Parathyroid adenoma (tissue), 2 donors: ENCODE measurements at regions not wholly inside any gene's neighbourhood (a gene's known extent, or its start where the extent isn't known, plus 50 kb on each side); places are given as distances from the start of the nearest gene placed in this dataset.

Experiments
- H2AFZ ChIP-seq: fragments of 300-600 bp; sonication (generic); one replicate; pipeline ENCODE4 v1.7.0; 2017; ENCODE audit warnings: antibody characterized with exemption, mild to moderate bottlenecking
- H3K27ac ChIP-seq: fragments of 300-600 bp; sonication (generic); one replicate; pipeline ENCODE4 v1.7.0; 2017
- H3K27me3 ChIP-seq: fragments of 300-600 bp; sonication (generic); one replicate; pipeline ENCODE4 v1.7.0; 2017; ENCODE audit warnings: low read length; ENCODE audit not compliant: control insufficient read depth, insufficient read depth
- H3K36me3 ChIP-seq: fragments of 300-600 bp; sonication (generic); one replicate; pipeline ENCODE4 v1.7.0; 2017; ENCODE audit warnings: low read length; ENCODE audit not compliant: control insufficient read depth, insufficient read depth
- H3K4me1 ChIP-seq: fragments of 300-600 bp; sonication (generic); one replicate; pipeline ENCODE4 v1.7.0; 2017; ENCODE audit warnings: control low read depth
- H3K4me2 ChIP-seq: fragments of 300-600 bp; sonication (generic); one replicate; pipeline ENCODE4 v1.7.0; 2017; ENCODE audit warnings: low read length
- H3K4me3 ChIP-seq: fragments of 300-600 bp; sonication (generic); one replicate; pipeline ENCODE4 v1.7.0; 2017; ENCODE audit warnings: low read depth, low read length
- H3K79me2 ChIP-seq: fragments of 300-600 bp; sonication (generic); one replicate; pipeline ENCODE4 v1.7.0; 2017; ENCODE audit warnings: control low read depth
- H3K9ac ChIP-seq: fragments of 300-600 bp; sonication (generic); one replicate; pipeline ENCODE4 v1.7.0; 2017; ENCODE audit warnings: mild to moderate bottlenecking
- H3K9me3 ChIP-seq: fragments of 300-600 bp; sonication (generic); one replicate; pipeline ENCODE4 v1.7.0; 2017; ENCODE audit warnings: low read length; ENCODE audit not compliant: control insufficient read depth
- TF ChIP-seq, protein P1 (sequence below): fragments of 300-600 bp; sonication (generic); IDR thresholded peaks from one replicate; pipeline ENCODE4 v1.7.0; 2017; ENCODE audit warnings: antibody characterized with exemption, mild to moderate bottlenecking
- donor health status: primary hyperparathyroidism.

GRCh38 chr20:55928266-55928665 is 77.1 kb downstream of the CBLN4 start:
- Histone ChIP-seq H3K36me3 (no peaks in the 10 kb centered on the region), H3K79me2 (no peaks in the 10 kb centered on the region), H3K27me3 (peaks cover 3% of the 10 kb centered on the region), H3K4me2 (no peak overlapping the region), H2AFZ (no peak overlapping the region), H3K9ac (no peak overlapping the region), H3K27ac (no peak overlapping the region), H3K4me3 (no peak overlapping the region), H3K9me3 (no peaks in the 10 kb centered on the region), H3K4me1 (no peaks in the 10 kb centered on the region)
- TF ChIP-seq, protein P1, sequence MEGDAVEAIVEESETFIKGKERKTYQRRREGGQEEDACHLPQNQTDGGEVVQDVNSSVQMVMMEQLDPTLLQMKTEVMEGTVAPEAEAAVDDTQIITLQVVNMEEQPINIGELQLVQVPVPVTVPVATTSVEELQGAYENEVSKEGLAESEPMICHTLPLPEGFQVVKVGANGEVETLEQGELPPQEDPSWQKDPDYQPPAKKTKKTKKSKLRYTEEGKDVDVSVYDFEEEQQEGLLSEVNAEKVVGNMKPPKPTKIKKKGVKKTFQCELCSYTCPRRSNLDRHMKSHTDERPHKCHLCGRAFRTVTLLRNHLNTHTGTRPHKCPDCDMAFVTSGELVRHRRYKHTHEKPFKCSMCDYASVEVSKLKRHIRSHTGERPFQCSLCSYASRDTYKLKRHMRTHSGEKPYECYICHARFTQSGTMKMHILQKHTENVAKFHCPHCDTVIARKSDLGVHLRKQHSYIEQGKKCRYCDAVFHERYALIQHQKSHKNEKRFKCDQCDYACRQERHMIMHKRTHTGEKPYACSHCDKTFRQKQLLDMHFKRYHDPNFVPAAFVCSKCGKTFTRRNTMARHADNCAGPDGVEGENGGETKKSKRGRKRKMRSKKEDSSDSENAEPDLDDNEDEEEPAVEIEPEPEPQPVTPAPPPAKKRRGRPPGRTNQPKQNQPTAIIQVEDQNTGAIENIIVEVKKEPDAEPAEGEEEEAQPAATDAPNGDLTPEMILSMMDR = no peak

- H3K27ac ChIP-seq = no peak overlapping the region
- H3K4me3 ChIP-seq = no peak overlapping the region
Observed at GRCh38 chr20:55919956-55920355, 85.4 kb downstream of the CBLN4 start.

DNA sequence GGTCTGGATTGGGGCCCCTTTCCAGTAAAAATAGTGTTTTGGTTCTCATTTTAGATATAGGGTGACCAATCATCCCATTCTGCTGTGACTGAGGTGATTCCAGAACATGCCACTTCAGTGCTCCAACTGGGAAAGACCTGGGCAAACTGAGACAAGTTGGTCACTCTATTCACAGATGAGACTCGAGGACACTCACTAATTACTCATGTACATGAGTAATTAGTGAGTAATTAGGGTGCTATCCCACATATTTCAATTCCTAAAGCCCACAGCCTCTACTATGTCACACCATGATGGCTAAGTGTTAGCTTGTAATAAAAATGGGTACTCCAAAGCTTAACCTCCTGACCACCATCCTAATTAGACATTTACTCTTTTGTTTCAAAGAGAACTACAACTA is 86.0 kb downstream of the CBLN4 start:
- H3K79me2 ChIP-seq = no peaks in the 10 kb centered on the region
- TF ChIP-seq, protein P1 = no peak
- no peak overlapping the region for H3K9ac ChIP-seq
- no peaks in the 10 kb centered on the region for H3K9me3 ChIP-seq
- no peaks in the 10 kb centered on the region for H3K36me3 ChIP-seq
- no peak overlapping the region for H2AFZ ChIP-seq
- H3K27me3 ChIP-seq = no peaks in the 10 kb centered on the region
- no peak overlapping the region for H3K4me2 ChIP-seq
- no peak overlapping the region for H3K27ac ChIP-seq
- H3K4me3 ChIP-seq = no peak overlapping the region
- H3K4me1 ChIP-seq = no peaks in the 10 kb centered on the region

More at GRCh38 chr20:55919956-55920355, 85.4 kb downstream of the CBLN4 start:
- Histone ChIP-seq H2AFZ (no peak overlapping the region), H3K79me2 (no peaks in the 10 kb centered on the region), H3K9me3 (no peaks in the 10 kb centered on the region), H3K36me3 (no peaks in the 10 kb centered on the region), H3K4me2 (no peak overlapping the region), H3K4me1 (no peaks in the 10 kb centered on the region), H3K9ac (no peak overlapping the region), H3K27me3 (no peaks in the 10 kb centered on the region)
- TF ChIP-seq, protein P1 = no peak

- H3K27ac ChIP-seq = no peak overlapping the region
Observed at GRCh38 chr20:55918471-55918870, 86.8 kb downstream of the CBLN4 start.

DNA sequence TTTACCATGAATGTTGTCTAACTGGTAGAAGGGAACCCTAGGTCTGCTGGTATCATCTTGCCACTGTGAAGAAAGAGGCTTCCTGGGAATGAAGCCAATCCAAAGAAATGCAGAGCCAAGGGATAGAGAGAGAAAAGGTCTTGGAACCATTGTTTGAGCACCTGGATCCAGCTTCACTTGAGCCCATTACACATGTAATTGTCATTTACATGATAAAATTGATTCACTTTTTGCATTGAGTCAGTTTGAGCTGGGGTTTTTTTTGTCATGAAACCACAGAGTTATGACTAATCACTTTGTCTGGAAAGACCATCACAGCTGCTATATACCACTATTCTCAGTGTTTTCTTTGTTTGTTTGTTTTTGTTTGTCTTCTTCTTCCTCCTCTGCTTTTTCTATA is 112.3 kb downstream of the CBLN4 start:
- H3K9me3 ChIP-seq = no peaks in the 10 kb centered on the region
- no peak overlapping the region for H3K4me2 ChIP-seq
- no peak overlapping the region for H3K4me3 ChIP-seq
- TF ChIP-seq, protein P1 = no peak
- no peaks in the 10 kb centered on the region for H3K4me1 ChIP-seq
- H3K79me2 ChIP-seq = no peaks in the 10 kb centered on the region
- H3K27ac ChIP-seq = no peak overlapping the region
- H3K9ac ChIP-seq = no peak overlapping the region
- no peaks in the 10 kb centered on the region for H3K27me3 ChIP-seq
- no peaks in the 10 kb centered on the region for H3K36me3 ChIP-seq
- H2AFZ ChIP-seq = no peak overlapping the region

More at GRCh38 chr20:55918471-55918870, 86.8 kb downstream of the CBLN4 start:
- Histone ChIP-seq H3K79me2 (no peaks in the 10 kb centered on the region), H3K9me3 (no peaks in the 10 kb centered on the region), H3K4me2 (no peak overlapping the region), H2AFZ (no peak overlapping the region), H3K36me3 (no peaks in the 10 kb centered on the region), H3K9ac (no peak overlapping the region), H3K27me3 (no peaks in the 10 kb centered on the region), H3K4me1 (no peaks in the 10 kb centered on the region), H3K4me3 (no peak overlapping the region)
- TF ChIP-seq, protein P1 = no peak
